HepG2 (cell line): ENCODE measurements at regions not wholly inside any gene's neighbourhood (a gene's known extent, or its start where the extent isn't known, plus 50 kb on each side); places are given as distances from the start of the nearest gene placed in this dataset.

Experiments used
- AGO1 ChIP-seq: fragments of 200-400 bp; formaldehyde crosslinking; IDR thresholded peaks from 2 replicates; pipeline ENCODE4 v1.6.1; 2017; ENCODE audit warnings: mild to moderate bottlenecking, low read depth, low read length, moderate library complexity; ENCODE audit not compliant: poor library complexity, severe bottlenecking
- ARHGAP35 ChIP-seq: sonication (generic); formaldehyde crosslinking; IDR thresholded peaks from 2 replicates; pipeline ENCODE4 v1.9.0; 2022; ENCODE audit warnings: mild to moderate bottlenecking, inconsistent platforms, moderate library complexity, missing genetic modification reagents, borderline replicate concordance
- HCFC1 ChIP-seq: fragments of 150-350 bp; IDR thresholded peaks from 2 replicates; pipeline ENCODE4 v1.6.1; 2014; ENCODE audit warnings: low read depth, low read length
- HNRNPK ChIP-seq: fragments of 200-400 bp; formaldehyde crosslinking; IDR thresholded peaks from 2 replicates; pipeline ENCODE4 v1.6.1; 2018; ENCODE audit warnings: low read length, low read depth, moderate library complexity, mild to moderate bottlenecking; ENCODE audit not compliant: poor library complexity, severe bottlenecking
- JUND ChIP-seq: sonication (generic); formaldehyde crosslinking; IDR thresholded peaks from 2 replicates; pipeline ENCODE4 v1.8.0; 2022; ENCODE audit warnings: mild to moderate bottlenecking, missing genetic modification reagents
- KDM3A ChIP-seq: IDR thresholded peaks from 2 replicates; pipeline ENCODE4 v1.6.1; 2018; ENCODE audit warnings: low read depth, missing compliant biosample characterization
- MTF2 ChIP-seq: sonication (generic); formaldehyde crosslinking; IDR thresholded peaks from 2 replicates; pipeline ENCODE4 v1.5.0; 2020; ENCODE audit warnings: missing genetic modification reagents, borderline replicate concordance
- MXD1 ChIP-seq: sonication (generic); formaldehyde crosslinking; IDR thresholded peaks from 2 replicates; pipeline ENCODE4 v1.4.0; 2020; ENCODE audit warnings: mild to moderate bottlenecking, missing genetic modification reagents
- NFIB ChIP-seq: sonication (generic); formaldehyde crosslinking; IDR thresholded peaks from 2 replicates; pipeline ENCODE4 v1.9.0; 2021; ENCODE audit warnings: missing genetic modification reagents, mild to moderate bottlenecking, borderline replicate concordance
- PAX8 ChIP-seq: sonication (generic); formaldehyde crosslinking; IDR thresholded peaks from 2 replicates; pipeline ENCODE4 v1.8.0; 2022; ENCODE audit warnings: mild to moderate bottlenecking, missing genetic modification reagents, borderline replicate concordance
- SIX1 ChIP-seq: sonication (generic); formaldehyde crosslinking; IDR thresholded peaks from 2 replicates; pipeline ENCODE4 v1.4.0; 2020; ENCODE audit warnings: missing genetic modification reagents, borderline replicate concordance
- SP4 ChIP-seq: sonication (generic); formaldehyde crosslinking; IDR thresholded peaks from 2 replicates; pipeline ENCODE4 v1.8.1; 2023; ENCODE audit warnings: mild to moderate bottlenecking, missing genetic modification reagents
- TEAD3 ChIP-seq: optimal IDR thresholded peaks from 2 replicates; pipeline ENCODE3; 2016; ENCODE audit warnings: borderline replicate concordance
- ZMYM4 ChIP-seq: sonication (generic); formaldehyde crosslinking; IDR thresholded peaks from 2 replicates; pipeline ENCODE4 v1.8.1; 2023; ENCODE audit warnings: mild to moderate bottlenecking, missing genetic modification reagents
- ZNF232 ChIP-seq: sonication (generic); formaldehyde crosslinking; IDR thresholded peaks from 2 replicates; pipeline ENCODE4 v1.4.0; 2020; ENCODE audit warnings: missing genetic modification reagents, borderline replicate concordance
- ZNF383 ChIP-seq: sonication (generic); formaldehyde crosslinking; IDR thresholded peaks from 2 replicates; pipeline ENCODE4 v1.4.0; 2020; ENCODE audit warnings: missing genetic modification reagents, mild to moderate bottlenecking, borderline replicate concordance
- ZNF724P ChIP-seq: sonication (generic); formaldehyde crosslinking; IDR thresholded peaks from 2 replicates; pipeline ENCODE4 v1.8.0; 2022; ENCODE audit warnings: missing genetic modification reagents, borderline replicate concordance
- ZNF773 ChIP-seq: sonication (generic); formaldehyde crosslinking; IDR thresholded peaks from 2 replicates; pipeline ENCODE4 v1.4.0; 2020; ENCODE audit warnings: missing genetic modification reagents, borderline replicate concordance
- ZNF879 ChIP-seq: sonication (generic); formaldehyde crosslinking; IDR thresholded peaks from 2 replicates; pipeline ENCODE4 v1.8.1; 2023; ENCODE audit warnings: missing genetic modification reagents
- TF ChIP-seq, protein P1 (sequence below): sonication (generic); formaldehyde crosslinking; IDR thresholded peaks from 2 replicates; pipeline ENCODE4 v1.5.0; 2020; ENCODE audit warnings: missing genetic modification reagents
- TF ChIP-seq, protein P2 (sequence below): sonication (generic); formaldehyde crosslinking; IDR thresholded peaks from 2 replicates; pipeline ENCODE4 v1.4.0; 2020; ENCODE audit warnings: mild to moderate bottlenecking, missing genetic modification reagents
- TF ChIP-seq, protein P3 (sequence below): sonication (generic); formaldehyde crosslinking; IDR thresholded peaks from 2 replicates; pipeline ENCODE4 v1.8.0; 2022; ENCODE audit warnings: mild to moderate bottlenecking, missing genetic modification reagents; ENCODE audit not compliant: insufficient replicate concordance

DNA sequence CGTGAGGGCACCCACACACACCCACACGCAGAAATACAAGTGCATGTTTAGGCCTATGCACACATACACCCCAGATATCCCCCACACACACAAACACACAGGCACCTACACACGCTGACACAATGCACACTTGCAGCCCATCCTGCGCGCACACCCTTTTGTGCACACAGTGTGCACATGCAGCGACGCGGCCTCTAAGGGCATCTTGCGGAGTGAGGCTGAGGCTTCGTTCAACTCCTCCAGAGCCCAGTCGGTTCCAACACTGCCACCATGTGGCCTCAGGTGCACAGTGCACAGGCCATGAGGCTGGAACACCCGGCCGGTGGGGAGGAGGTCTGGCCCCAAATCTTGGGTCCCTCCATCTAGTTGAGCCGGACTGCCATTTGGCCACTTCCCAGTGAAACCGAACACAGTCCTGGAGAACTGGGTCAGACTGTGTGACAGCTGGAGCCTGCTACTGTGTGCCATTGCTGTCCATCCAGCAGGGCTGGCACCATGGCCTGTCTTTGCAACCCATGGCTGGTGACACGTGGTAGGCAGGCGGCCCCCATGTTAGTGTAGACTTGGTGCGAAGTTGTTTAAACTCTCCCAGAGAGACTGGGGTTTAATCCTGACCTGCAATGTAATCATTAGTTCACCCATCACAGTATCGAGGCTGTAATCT lies 97.7 kb upstream of the MVB12B start (continued):
- TF ChIP-seq ZNF383 (CRISPR knock-in tag) = no peak
- TF ChIP-seq ZNF773 = no peak
- TF ChIP-seq ZNF879 (CRISPR knock-in tag) = no peak
- TF ChIP-seq SP4 (CRISPR knock-in tag) = no peak
- TF ChIP-seq ARHGAP35 = no peak
- no peak for TF ChIP-seq ZNF232 (CRISPR knock-in tag)
- TF ChIP-seq HNRNPK = no peak
- TF ChIP-seq, protein P1, sequence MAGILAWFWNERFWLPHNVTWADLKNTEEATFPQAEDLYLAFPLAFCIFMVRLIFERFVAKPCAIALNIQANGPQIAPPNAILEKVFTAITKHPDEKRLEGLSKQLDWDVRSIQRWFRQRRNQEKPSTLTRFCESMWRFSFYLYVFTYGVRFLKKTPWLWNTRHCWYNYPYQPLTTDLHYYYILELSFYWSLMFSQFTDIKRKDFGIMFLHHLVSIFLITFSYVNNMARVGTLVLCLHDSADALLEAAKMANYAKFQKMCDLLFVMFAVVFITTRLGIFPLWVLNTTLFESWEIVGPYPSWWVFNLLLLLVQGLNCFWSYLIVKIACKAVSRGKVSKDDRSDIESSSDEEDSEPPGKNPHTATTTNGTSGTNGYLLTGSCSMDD (CRISPR knock-in tag) = no peak
- peak; percentile 66; the same call in 1 of the 2 replicates for TF ChIP-seq KDM3A (CRISPR knock-in tag)
- no peak for TF ChIP-seq ZNF724P (CRISPR knock-in tag)
- TF ChIP-seq TEAD3 = peak; percentile 61
- no peak for TF ChIP-seq MTF2 (CRISPR knock-in tag)
- TF ChIP-seq AGO1 = no peak
- no peak for TF ChIP-seq NFIB (CRISPR knock-in tag)
- TF ChIP-seq JUND (CRISPR knock-in tag) = no peak
- TF ChIP-seq, protein P2, sequence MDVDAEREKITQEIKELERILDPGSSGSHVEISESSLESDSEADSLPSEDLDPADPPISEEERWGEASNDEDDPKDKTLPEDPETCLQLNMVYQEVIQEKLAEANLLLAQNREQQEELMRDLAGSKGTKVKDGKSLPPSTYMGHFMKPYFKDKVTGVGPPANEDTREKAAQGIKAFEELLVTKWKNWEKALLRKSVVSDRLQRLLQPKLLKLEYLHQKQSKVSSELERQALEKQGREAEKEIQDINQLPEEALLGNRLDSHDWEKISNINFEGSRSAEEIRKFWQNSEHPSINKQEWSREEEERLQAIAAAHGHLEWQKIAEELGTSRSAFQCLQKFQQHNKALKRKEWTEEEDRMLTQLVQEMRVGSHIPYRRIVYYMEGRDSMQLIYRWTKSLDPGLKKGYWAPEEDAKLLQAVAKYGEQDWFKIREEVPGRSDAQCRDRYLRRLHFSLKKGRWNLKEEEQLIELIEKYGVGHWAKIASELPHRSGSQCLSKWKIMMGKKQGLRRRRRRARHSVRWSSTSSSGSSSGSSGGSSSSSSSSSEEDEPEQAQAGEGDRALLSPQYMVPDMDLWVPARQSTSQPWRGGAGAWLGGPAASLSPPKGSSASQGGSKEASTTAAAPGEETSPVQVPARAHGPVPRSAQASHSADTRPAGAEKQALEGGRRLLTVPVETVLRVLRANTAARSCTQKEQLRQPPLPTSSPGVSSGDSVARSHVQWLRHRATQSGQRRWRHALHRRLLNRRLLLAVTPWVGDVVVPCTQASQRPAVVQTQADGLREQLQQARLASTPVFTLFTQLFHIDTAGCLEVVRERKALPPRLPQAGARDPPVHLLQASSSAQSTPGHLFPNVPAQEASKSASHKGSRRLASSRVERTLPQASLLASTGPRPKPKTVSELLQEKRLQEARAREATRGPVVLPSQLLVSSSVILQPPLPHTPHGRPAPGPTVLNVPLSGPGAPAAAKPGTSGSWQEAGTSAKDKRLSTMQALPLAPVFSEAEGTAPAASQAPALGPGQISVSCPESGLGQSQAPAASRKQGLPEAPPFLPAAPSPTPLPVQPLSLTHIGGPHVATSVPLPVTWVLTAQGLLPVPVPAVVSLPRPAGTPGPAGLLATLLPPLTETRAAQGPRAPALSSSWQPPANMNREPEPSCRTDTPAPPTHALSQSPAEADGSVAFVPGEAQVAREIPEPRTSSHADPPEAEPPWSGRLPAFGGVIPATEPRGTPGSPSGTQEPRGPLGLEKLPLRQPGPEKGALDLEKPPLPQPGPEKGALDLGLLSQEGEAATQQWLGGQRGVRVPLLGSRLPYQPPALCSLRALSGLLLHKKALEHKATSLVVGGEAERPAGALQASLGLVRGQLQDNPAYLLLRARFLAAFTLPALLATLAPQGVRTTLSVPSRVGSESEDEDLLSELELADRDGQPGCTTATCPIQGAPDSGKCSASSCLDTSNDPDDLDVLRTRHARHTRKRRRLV (CRISPR knock-in tag) = no peak
- no peak for TF ChIP-seq HCFC1
- TF ChIP-seq SIX1 (CRISPR knock-in tag) = no peak
- no peak for TF ChIP-seq PAX8 (CRISPR knock-in tag)
- TF ChIP-seq ZMYM4 (CRISPR knock-in tag) = peak; percentile 33; the same call in 1 of the 2 replicates
- TF ChIP-seq MXD1 (CRISPR knock-in tag) = peak; percentile 29; the same call in 1 of the 2 replicates
- TF ChIP-seq, protein P3, sequence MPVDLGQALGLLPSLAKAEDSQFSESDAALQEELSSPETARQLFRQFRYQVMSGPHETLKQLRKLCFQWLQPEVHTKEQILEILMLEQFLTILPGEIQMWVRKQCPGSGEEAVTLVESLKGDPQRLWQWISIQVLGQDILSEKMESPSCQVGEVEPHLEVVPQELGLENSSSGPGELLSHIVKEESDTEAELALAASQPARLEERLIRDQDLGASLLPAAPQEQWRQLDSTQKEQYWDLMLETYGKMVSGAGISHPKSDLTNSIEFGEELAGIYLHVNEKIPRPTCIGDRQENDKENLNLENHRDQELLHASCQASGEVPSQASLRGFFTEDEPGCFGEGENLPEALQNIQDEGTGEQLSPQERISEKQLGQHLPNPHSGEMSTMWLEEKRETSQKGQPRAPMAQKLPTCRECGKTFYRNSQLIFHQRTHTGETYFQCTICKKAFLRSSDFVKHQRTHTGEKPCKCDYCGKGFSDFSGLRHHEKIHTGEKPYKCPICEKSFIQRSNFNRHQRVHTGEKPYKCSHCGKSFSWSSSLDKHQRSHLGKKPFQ (CRISPR knock-in tag) = no peak
